Superior temporal gyrus (tissue), 1 donor: ENCODE measurements at regions not wholly inside any gene's neighbourhood (a gene's known extent, or its start where the extent isn't known, plus 50 kb on each side); places are given as distances from the start of the nearest gene placed in this dataset.

ENCODE experiments used
- DNase-seq: peaks from one replicate; pipeline ENCODE4 v3.0.0-alpha.2; 2016; ENCODE audit errors: extremely low spot score

DNA sequence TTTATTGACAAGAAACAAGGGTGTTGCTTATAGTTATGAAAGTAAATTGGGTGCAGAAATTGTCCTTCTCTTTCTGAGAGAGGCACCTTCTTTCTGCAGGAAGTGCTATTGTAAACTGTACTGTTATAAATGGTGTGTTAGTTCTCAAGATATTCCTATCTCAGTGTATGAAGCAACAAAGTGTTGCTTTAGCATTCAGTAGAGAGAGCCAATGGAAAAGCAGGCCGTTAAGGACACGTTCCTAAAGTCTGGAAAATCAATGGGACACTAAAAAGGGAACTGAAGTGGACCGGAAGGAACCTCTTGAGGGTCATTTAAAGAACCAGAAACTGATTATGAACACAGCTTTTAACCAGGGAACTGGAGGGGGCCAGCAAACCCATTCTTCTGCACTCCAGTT, 510.0 kb upstream of the ZEB2 start:
- DNase-seq = no peak

DNA sequence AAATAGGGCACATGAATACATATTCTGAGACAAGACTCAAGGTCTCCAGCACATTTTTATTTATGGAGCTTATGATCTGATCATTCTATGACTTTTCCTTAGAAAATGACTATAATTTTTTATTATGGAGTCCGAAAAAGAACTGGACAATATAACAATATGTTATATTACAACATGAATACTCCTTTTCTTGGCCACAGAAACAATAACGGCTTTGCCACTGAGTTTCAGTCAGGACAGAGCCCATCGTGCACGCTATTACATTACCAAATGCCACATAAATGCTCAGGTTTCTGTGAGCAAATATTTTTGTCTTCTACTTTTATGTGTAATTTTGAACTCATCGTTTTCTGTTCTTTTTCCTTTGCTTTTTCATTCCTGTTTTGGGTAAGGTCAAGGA, 509.2 kb upstream of the ZEB2 start:
- DNase-seq = peak; percentile 53

DNA sequence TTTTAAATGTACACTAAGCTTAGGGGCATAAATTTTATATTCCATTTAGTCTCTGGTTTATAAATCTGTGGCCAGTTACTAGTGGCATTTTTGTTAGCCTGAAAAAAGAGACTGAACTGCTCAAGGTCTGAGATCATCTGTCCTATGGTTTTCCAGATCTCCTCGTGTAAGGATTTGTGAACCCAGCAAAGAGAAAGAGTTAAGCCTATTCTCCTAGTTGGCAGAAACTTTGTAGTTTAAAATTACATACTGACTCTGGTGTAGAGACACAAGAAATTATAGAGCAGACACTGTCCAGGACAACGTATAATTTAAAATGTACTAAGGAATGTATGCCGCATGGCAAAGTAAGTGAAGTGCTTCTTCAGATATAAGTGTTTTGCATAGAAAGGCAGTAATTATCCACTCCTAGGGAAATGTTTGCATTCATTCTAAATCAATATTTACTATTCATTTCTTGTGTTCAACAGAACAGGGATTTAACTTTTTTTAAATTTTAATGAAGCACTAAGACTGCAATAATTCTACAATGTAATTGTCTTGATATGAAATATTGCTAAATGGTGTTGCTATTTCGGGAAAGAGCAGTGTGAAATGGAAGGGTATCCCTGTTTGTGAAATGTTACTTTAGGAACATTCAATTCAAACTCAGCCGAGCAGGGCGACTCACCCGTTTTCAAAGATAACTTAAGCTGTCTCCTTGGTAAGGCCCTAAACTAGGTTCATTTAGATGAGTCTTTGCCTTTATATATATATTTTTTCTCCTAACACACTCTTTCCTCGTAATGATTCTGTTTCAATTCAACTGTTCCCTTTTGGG, 508.4 kb upstream of the ZEB2 start:
- peak; percentile 14 for DNase-seq

DNA sequence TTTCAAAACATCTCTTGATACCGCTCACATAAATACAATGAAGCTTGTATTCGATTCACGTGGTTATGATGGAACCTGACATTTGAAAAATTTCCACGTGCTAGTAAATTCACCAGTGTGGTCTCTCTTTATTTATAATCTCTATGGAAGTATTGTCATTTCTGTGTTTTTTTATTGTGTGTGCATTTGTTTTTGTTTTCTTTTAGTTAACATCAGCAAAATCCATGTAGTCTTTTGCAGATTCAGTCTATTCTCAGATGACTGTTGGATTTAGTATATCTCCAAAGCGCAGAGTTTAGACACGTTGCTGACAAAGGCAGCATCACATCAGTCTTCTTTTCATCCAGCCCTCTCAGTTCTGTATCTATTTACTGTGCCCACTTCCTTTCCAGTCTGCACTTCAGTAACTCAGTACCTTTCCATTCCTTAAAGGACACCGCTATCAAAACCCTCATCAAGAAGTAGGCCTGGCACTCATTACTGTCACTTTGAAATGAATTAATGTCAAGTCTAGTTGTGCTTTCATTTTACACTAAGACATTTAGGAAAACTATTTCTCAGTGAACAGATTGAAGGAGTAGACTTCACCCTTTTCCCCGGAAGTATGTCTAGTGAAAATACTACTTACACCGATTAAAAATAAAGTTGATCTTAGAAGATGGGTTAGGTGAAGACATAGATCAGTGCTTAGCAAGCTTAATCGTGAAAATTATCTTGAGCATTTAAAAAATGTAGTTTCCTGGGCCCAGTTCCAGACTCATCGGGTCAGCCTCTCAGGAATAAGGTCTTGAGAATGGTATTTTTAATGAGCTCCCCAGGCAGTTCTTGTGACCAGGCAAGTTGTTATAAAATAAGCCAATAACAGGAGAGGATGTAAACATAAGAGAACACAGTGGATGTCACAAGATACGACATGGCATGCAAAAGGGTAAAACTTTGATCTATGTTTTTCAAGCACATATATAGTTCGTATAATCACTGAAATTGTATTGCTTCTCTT, 506.8 kb upstream of the ZEB2 start:
- peak; percentile 7 for DNase-seq

DNA sequence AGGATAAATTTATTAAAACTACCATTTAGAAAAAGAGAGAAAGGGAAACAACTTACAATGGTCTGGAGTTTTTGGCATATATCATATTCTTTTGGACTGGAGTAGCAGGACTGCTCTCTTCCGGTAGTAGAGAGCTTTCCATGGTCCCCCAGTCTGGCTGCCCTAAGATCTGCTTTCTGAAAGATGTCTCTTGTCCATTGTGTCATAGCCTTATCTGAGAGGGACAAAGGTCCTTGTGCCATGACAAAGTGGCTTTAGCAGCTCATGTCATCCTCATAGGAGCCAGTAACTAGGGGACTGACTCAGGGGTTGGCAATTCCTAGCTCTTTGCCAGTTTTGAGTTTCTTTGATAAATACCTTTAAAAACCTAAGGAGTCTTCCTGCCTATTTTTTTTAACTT, 505.5 kb upstream of the ZEB2 start:
- peak; percentile 18 for DNase-seq

DNA sequence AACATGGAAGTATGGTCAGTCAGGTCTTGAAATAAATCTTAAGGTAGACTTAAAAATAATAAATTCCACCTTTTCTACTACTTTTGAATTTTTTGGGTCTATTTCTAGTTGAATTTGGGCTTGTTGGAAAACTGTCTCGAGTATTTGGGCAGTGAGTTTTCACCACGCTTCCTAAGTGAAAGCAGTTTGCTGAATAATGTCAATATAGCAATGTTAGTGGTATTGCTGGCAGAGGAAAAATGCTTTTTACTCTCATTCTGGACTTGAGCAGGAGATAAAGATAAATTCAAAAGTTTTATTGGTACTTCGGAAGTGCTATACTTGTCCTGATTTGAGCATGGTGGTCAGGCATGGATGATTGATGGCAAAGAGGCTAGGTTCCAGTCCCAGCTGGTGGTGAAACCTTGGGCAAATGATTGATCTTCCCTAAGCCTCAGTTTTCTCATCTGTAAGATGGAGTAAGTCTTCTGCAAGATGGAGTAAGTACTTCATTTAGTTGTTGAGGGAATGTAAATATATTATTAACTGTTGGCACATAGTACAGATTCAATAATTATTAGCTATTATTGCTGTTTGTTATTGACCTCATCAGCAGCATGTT, 503.5 kb upstream of the ZEB2 start:
- DNase-seq = peak; percentile 12

DNA sequence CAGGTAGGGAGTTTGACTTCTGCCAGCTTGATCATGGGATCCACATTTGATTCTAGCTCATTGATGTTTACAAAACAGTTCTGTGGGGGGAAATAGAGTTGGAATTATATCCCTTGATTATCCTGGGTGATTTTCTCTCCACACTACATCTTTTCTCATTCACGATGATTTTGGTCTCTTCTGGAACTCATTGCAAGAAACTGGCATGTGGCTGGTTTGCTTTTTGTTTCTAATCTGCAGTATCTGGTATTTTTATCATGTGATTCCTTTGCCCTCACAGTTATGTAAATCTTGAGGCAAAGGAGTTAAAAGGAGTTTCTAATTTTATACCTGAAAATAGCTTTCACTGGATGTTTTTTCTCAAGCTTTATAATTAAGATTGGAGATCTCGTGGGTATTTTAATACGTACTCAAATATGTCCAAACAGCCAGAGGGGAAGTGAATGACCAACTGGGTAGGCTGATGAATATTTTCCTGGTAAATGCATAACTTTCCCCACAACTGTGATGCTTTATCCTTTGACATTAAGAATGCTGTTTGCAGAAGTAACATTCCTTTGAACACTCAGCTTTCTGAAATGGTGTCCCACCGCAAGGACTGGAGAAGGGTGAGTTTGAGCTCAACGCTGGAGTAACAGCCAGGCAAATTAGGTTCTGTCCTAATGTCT, 502.9 kb upstream of the ZEB2 start:
- no peak for DNase-seq

DNA sequence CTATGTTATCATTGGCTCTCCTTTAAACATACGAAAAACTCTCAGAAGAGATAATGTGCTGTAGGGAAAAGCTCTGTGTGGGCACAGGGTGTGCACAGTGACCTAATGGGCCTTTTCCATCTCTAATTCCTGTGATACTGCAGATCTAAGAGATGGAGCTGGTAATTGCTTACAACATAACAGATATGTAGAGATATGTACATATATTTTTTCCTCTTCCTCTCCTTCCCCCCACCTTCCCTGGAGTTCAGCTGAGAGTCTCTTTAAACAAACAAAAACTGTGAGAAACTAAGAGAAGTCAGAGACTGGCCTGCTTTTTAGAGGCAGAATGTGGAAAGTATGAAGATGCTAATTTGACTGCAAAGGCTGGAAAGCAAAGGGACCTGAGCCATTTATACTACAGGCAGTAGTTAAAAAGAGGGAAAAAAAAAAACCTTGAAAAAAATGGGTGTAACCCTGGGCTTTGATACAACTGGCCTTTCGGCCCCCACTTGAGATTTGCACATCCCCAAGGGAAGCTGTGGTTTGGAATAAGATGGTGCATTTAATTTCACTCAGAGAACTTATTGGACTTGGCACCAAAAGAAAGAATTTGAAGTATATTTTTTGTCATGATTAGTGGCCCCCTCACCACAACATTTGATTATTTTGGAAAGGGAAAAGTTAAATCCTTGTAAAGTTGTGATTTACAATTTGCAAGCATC, 502.2 kb upstream of the ZEB2 start:
- DNase-seq = no peak

DNA sequence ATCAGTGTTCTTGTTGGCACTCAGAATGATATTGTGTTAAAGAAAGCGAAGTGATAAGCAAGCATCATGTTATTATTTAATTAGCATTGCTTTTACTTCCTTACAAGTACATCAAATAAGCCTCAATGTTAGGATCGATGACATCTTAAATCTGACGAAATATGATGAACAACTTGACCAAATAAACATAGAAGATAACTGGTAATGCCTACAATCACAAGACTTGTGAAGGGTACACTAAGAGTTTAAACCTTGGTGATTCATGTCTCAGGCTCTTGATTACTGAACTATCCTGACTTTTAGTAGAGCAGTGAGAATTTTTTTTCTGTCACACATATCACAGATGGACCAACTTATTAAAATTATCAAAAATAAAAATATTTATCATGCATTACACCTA, 500.8 kb upstream of the ZEB2 start:
- no peak for DNase-seq

DNA sequence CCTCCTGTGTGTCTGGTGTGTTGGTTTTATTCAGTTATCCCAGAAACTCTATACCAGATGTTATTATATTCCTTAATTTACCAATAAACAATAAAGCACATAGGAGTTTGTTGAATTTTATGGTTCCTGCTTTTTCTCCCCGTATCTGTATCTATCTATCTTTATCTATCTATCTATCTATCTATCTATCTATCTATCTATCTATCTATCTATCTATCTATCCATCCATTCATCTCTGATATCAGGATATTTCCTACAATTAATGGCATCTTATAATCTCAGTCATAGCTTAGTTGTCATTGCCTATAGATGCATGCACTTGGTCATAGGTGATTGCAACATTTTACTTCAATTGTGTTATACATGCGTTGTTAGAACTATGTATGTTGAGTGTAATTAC, 500.2 kb upstream of the ZEB2 start:
- DNase-seq = no peak

DNA sequence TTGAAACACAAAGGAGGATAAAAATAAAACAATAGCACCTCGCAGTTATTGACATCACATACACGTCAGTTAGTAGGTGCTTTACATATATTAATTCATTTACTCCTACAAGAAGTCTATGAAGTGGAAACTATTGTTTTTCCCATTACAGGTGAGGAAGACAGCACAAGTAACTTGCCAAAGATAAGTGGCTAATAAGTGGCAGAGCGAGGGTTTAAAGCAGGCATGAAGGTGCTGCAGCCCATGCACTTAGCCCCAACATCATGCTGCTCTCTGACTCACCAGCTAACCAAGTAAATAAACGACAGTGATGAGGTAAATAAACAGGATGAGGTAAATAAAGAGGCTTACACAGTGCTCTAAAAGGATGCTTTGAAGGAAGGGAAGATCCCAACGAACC, 498.6 kb upstream of the ZEB2 start:
- DNase-seq = no peak

DNA sequence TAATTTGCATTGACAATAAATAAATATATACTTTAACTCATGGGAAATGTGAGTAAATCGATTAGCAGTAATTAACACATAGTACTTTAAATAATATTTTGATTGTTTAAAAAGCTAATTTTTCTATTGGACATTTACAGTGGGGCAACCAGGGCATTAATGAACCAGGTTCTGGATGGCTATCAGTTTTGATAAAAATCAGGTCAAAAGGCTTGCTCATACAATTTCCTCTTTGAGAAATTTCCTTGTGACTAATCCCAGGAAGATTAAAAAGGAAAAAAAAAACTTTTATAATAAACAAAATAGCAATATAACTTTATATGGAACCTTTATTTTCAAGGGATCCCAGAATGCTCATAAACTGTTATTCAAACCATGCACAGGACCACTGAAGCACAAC, 497.2 kb upstream of the ZEB2 start:
- DNase-seq = no peak

DNA sequence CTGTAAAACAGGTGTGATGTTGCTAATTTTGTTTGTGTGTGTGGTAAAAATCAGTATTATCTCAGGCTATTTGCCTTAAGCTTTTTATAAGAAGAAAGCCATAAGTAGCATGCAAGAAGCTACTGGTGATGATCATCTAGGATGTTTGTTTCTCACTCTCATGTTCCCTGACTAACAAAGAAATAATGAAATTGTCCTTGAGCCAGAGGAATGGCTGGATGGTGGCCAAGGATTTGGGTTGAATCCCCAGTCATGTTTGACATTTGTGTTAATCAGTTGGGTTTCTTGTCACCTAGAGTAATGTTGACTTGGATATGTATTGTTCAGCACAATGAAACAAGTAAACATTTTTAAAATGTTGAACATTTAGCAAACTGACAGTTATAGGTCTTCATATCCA, 496.8 kb upstream of the ZEB2 start:
- no peak for DNase-seq

DNA sequence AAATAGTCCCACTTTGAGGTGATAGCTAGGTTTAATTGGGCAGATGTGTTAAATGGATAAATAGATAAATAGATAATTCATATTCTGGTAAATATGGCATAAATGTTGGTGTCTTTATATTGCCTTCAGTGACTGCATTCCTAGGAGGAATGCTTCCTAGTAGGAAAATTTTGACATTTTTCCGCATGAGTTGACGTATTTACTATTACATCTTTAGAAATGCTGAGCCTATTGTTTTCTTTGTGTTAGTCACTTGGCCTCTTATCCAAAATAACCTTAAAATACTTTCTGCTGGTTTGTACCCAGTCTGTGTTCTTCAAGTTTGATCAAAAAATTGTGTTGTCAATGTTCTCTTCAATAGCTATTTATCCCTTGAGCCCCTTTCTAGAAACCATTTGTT, 495.6 kb upstream of the ZEB2 start:
- no peak for DNase-seq

DNA sequence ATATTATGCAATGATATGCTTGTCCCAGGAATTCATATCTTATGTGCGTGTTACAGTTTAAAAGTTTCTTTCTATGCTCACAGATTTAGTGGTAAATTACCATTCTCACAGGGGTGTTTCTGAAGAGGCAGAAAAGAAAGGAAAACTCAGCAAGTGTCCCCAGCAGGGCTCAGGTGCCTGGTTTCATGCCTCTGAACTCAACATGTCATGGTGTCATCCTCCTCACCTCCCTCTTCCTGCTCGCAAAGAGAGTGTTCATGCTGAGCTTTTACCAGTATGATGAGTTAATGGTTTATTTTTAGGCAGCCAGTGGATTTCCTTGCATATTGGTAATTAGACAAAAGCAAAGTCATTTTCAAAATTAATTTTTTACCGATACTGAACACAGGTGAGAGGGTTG, 492.9 kb upstream of the ZEB2 start:
- no peak for DNase-seq

DNA sequence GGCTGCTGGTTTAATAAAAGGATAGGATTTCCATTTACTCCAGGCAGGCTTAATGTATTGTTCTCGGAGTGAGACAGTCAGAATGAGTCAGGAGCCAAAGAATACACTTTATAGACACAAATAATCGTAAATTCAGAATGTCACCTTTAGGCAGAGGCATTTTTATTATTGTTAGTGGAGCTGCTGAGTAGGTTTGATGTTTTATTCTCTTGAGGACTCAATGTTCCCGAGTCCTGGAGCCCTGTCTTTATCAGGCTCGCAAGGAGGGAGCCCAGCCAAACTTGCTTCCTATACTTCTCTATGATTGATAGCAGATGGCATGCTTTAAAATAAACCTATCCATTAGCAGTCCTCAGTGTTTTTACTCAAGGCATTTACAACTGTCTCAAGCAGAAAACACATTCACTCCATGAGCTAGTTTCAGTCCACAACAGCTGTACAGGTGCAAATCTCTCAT, 492.3 kb upstream of the ZEB2 start:
- DNase-seq = no peak

DNA sequence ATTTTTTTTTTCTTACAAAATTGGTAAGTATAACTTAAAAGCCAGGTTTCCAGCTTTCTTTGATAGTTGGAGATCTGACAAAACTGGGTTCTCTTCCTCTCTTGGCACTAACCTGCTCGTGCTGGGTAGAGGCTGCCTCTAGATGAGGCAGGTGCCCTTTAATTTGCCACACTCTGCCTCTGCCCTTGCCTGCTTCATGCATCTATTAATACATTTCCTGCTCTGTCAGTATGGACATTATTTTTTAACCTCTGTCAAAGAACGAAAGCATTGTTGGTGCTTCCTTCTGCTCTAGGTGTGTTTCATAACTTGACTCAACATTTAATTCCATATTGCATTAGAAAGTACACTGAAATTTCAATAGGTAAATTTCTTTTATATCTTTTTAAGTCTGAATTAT, 490.7 kb upstream of the ZEB2 start:
- no peak for DNase-seq

DNA sequence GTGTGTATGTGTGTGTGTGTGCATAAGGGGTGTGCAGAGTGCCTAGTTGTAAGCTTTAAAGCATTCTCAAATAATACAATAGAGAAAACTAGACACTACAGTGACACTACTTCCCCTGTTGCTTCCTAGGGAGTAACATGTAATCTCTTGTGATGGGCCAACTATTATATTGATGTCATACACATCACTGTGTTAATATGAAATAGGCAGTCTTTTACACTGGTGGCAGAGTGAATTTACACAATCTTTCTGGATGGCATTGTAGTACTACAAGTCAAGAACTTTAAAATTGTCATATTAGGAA, 488.0 kb upstream of the ZEB2 start:
- DNase-seq = peak; percentile 14

DNA sequence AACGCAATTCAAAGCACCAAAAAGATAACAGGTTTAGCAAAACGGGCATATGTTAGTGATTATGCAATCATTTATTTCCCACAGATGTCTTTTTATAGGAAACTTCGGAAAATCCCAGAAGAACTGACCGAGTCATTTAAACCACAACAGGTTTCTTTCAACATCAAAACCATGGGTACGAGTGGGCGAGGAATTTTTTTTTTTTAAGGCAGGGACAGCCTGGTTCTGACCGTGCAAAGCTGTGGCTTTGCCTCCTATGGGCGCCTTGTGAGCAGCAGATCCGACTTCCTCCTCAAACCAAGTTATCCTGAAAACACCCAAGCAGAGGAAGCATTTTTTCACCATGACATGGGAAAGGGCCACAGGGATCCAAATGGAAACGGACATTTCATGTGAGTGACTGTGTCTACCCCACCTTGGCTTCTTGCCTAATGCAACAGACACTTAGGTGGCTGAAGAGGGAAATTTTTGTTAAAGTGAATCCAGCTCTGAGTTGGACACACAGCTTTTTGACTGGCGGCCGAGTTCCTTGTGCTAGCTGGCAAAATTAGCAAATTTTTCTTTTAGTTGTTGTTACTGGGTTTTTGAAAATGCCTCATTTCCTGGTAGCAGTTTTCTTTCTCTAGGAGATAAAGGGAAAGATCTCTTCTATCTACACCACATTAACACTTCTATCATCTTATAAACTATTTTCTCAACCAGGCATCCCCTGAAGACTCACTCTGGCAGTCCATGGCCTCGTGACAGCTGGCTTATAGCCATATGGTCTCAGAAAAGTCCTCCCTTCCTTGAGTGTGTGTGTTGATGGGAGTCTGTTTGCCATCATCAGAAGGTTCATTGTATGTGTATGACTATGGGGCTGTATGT, 487.4 kb upstream of the ZEB2 start:
- DNase-seq = no peak

DNA sequence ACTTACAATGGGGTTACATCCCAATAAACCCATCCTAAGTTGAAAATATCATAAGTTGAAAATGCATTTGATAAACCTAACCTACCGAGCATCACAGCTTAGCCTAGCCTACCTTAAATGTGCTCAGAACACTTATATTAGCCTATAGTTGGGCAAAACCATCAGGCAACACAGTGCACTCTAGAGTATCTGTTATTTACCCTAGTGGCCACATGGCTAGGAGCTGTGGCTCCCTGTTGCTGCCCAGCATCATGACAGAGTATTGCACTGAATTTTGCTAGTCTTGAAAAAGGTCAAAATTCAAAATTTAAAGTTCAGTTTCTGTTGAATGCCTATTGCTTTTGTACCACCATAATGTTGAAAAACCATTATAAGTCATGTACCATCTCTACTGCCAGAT, 482.7 kb upstream of the ZEB2 start:
- no peak for DNase-seq
